ENCODE measurements at regions not wholly inside any gene's neighbourhood (a gene's known extent, or its start where the extent isn't known, plus 50 kb on each side); places are given as distances from the start of the nearest gene placed in this dataset.

- no TSS peak for BruUV-seq (replicated peaks)
- H3K4me2 ChIP-seq (ENCODE audit: insufficient read depth, low read length): no peak overlapping the region
- H3K9me3 ChIP-seq (replicated peaks; ENCODE audit: control insufficient read depth, insufficient read depth, low read length): no peaks in the 10 kb centered on the region
- ChIA-PET POLR2A (no interaction called here), CTCF (interaction anchor here (1.0 to 1.5 kb wide), 2 partner anchors 18 to 225 kb away, joined by 3 read pairs; no protein-coding TSS in a partner anchor)
- no peak overlapping the region for H3K27ac ChIP-seq (ENCODE audit: insufficient read depth, low read depth, low read length)
- H3K36me3 ChIP-seq (ENCODE audit: control insufficient read depth in 2 of 2, extremely low read depth in 1 of 2, insufficient read depth in 2 of 2, low read length in 2 of 2): peaks cover 0 to 2% of the 10 kb centered on the region in 2 experiments
- dilution Hi-C loops (cut with MboI; ENCODE audit: extremely low pct_ligation_motif_present, low sequenced_read_pairs): no loop called here
- H3K79me2 ChIP-seq (ENCODE audit: control insufficient read depth, insufficient read depth, low read length): no peaks in the 10 kb centered on the region
- no peak overlapping the region for H3K9ac ChIP-seq (replicated peaks; ENCODE audit: extremely low read depth, insufficient read depth, low read length)
- intact Hi-C loops (cut with micrococcal nuclease): loop anchor here (5.0 to 10.0 kb wide), 3 partner anchors 301 to 784 kb away; no protein-coding TSS in a partner anchor
- H3K4me1 ChIP-seq (ENCODE audit: control insufficient read depth, extremely low read depth, insufficient read depth, low read length): no peaks in the 10 kb centered on the region
- no peaks in the 10 kb centered on the region for H3K27me3 ChIP-seq (ENCODE audit: control insufficient read depth in 2 of 2, insufficient read depth in 2 of 2, low read length in 2 of 2)
- DNase-seq (ENCODE audit: low read depth, low spot score) (no peak), FAIRE-seq (no peak)
- TF ChIP-seq MYC (IDR thresholded peaks at IDR 0.05; ENCODE audit: low read depth, low read length) (no peak), POLR2A (IDR thresholded peaks at IDR 0.05; ENCODE audit: low read depth, low read length) (no peak), MAX (IDR thresholded peaks at IDR 0.05; ENCODE audit: insufficient read depth, insufficient read length) (no peak), EZH2 (IDR thresholded peaks at IDR 0.05; ENCODE audit: borderline replicate concordance, low read depth, low read length, severe bottlenecking) (no peak), CTCF (IDR thresholded peaks at IDR 0.05; ENCODE audit: extremely low read depth in 1 of 2, insufficient read depth in 1 of 2, low read depth in 1 of 2, low read length in 2 of 2) (no peak), FOS (IDR thresholded peaks at IDR 0.05; ENCODE audit: borderline replicate concordance, insufficient read depth, low read length) (no peak), GATA2 (IDR thresholded peaks at IDR 0.05; ENCODE audit: insufficient read depth, insufficient read length, low read depth, low read length) (no peak), POLR2AphosphoS5 (IDR thresholded peaks at IDR 0.05; ENCODE audit: insufficient read depth, low read depth, low read length) (no peak), JUN (IDR thresholded peaks at IDR 0.05; ENCODE audit: borderline replicate concordance, insufficient read depth, insufficient read length, low read depth) (no peak)
- no peak overlapping the region for H2AFZ ChIP-seq (ENCODE audit: low read depth, low read length)
- H3K4me3 ChIP-seq (replicated peaks in 1 of 3; ENCODE audit: insufficient read depth in 1 of 3, low read depth in 1 of 3, low read length in 3 of 3): no peak overlapping the region
- no peaks in the 10 kb centered on the region for H4K20me1 ChIP-seq (replicated peaks; ENCODE audit: control insufficient read depth, extremely low read depth, insufficient read depth, low read length)
- H3K9me1 ChIP-seq (replicated peaks; ENCODE audit: control insufficient read depth, extremely low read depth, insufficient read depth, low read length): no peaks in the 10 kb centered on the region
Measured at GRCh38 chr1:219993554-219994433, 52.5 kb downstream of the EPRS1 start.

All from endothelial cell of umbilical vein (primary cell).